Smooth muscle cell (in vitro differentiated cells): ENCODE measurements at regions not wholly inside any gene's neighbourhood (a gene's known extent, or its start where the extent isn't known, plus 50 kb on each side); places are given as distances from the start of the nearest gene placed in this dataset.
"Not testable (repeated sequence)": the region's sequence is repeated elsewhere in the genome, so short reads cannot be mapped to it uniquely, and the experiment has no call there.

Experiments
- DNase-seq: peaks from one replicate; lab custom pipeline; 2025; ENCODE audit not compliant: unreplicated experiment; lab: John Stamatoyannopoulos, UW
- H2AFZ ChIP-seq: fragments of 200-600 bp; sonication (generic); 2 replicates; pipeline ENCODE4 v1.6.0; 2016; ENCODE audit warnings: antibody characterized with exemption, low read depth, mild to moderate bottlenecking
- H3F3A ChIP-seq: fragments of 200-600 bp; sonication (generic); 2 replicates; pipeline ENCODE4 v1.6.0; 2017; ENCODE audit warnings: antibody characterized with exemption, low read depth
- H3K27ac ChIP-seq: fragments of 200-600 bp; sonication (generic); 2 replicates; pipeline ENCODE4 v1.5.1; 2016; ENCODE audit warnings: low read depth, mild to moderate bottlenecking
- H3K27me3 ChIP-seq: fragments of 200-600 bp; sonication (generic); 2 replicates; pipeline ENCODE4 v1.6.1; 2016; ENCODE audit warnings: low read depth, mild to moderate bottlenecking
- H3K36me3 ChIP-seq: fragments of 200-600 bp; sonication (generic); 2 replicates; pipeline ENCODE4 v1.5.1; 2016; ENCODE audit warnings: low read depth
- H3K4me1 ChIP-seq: fragments of 200-600 bp; sonication (generic); 2 replicates; pipeline ENCODE4 v1.5.1; 2016; ENCODE audit warnings: low read depth
- H3K4me2 ChIP-seq: fragments of 200-600 bp; sonication (generic); 2 replicates; pipeline ENCODE4 v1.6.0; 2016; ENCODE audit warnings: mild to moderate bottlenecking
- H3K4me3 ChIP-seq: fragments of 200-600 bp; sonication (generic); 2 replicates; pipeline ENCODE4 v1.5.1; 2016; ENCODE audit warnings: mild to moderate bottlenecking
- H3K79me2 ChIP-seq: fragments of 200-600 bp; sonication (generic); 2 replicates; pipeline ENCODE4 v1.6.0; 2016; ENCODE audit warnings: low read depth, mild to moderate bottlenecking
- H3K9ac ChIP-seq: fragments of 200-600 bp; sonication (generic); 2 replicates; pipeline ENCODE4 v1.6.0; 2016; ENCODE audit warnings: low read depth
- H3K9me3 ChIP-seq: fragments of 200-600 bp; sonication (generic); replicated peaks from 2 replicates; pipeline ENCODE4 v1.5.1; 2016; ENCODE audit warnings: low read depth
- H4K20me1 ChIP-seq: fragments of 200-600 bp; sonication (generic); 2 replicates; pipeline ENCODE4 v1.6.0; 2016; ENCODE audit warnings: low read depth
- WGBS: methylation state at CpG from one replicate; pipeline ENCODE4 v1.1.7; 2016; ENCODE audit warnings: low lambda C conversion rate; 5-methylcytosine and 5-hydroxymethylcytosine counted together
- TF ChIP-seq, protein P1 (sequence below): fragments of 200-600 bp; sonication (generic); IDR thresholded peaks from 2 replicates; pipeline ENCODE4 v1.5.1; 2017; ENCODE audit warnings: borderline replicate concordance, mild to moderate bottlenecking, antibody characterized with exemption; ENCODE audit not compliant: insufficient read depth, poor library complexity, severe bottlenecking

DNA sequence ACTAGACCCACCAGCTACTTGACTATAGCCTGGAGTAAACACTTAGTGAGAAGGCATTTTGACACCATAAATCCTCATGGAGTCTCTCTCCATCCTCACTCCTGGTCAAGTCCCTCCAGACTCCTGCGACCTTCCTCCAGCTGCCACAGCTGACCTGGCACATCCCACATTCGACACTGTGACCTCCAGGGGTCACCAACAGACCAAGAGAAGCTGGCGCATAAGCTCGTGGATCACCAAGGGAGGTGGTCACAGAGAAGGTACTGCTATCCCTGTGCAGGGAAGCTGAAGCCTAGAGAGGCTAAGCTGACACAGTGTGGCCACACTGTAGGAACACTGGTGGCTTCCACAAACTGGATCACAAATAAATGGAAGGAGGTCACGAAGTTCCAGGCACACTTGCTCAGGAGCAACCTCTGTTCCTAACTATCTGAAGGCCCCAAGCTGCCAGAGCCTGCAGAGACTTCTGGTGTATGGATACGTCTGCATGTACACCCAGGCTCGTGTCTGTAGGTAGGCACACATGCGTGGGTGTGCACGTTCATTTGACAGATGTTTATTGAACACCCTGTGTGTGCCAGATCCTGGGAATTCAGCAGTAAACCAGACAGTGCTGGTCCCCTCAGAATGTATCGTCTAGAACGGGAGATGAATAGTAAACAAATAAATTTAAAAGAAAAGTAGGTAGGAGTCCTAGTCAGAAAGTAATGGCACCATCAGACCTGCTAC lies 104.4 kb downstream of the C5orf15 start:
- TF ChIP-seq, protein P1, sequence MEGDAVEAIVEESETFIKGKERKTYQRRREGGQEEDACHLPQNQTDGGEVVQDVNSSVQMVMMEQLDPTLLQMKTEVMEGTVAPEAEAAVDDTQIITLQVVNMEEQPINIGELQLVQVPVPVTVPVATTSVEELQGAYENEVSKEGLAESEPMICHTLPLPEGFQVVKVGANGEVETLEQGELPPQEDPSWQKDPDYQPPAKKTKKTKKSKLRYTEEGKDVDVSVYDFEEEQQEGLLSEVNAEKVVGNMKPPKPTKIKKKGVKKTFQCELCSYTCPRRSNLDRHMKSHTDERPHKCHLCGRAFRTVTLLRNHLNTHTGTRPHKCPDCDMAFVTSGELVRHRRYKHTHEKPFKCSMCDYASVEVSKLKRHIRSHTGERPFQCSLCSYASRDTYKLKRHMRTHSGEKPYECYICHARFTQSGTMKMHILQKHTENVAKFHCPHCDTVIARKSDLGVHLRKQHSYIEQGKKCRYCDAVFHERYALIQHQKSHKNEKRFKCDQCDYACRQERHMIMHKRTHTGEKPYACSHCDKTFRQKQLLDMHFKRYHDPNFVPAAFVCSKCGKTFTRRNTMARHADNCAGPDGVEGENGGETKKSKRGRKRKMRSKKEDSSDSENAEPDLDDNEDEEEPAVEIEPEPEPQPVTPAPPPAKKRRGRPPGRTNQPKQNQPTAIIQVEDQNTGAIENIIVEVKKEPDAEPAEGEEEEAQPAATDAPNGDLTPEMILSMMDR = no peak
- H2AFZ ChIP-seq = no peak overlapping the region
- no peaks in the 10 kb centered on the region for H3K79me2 ChIP-seq
- H3K4me1 ChIP-seq = no peaks in the 10 kb centered on the region
- H3F3A ChIP-seq = no peaks in the 10 kb centered on the region
- H3K4me3 ChIP-seq = no peak overlapping the region
- no peaks in the 10 kb centered on the region for H3K9me3 ChIP-seq
- no peak for DNase-seq
- no peaks in the 10 kb centered on the region for H3K36me3 ChIP-seq
- no peak overlapping the region for H3K27ac ChIP-seq
- no peaks in the 10 kb centered on the region for H4K20me1 ChIP-seq
- no peak overlapping the region for H3K4me2 ChIP-seq
- no peak overlapping the region for H3K9ac ChIP-seq
- WGBS = 75% methylated on average over 11 of the region's 11 CpGs
- peaks cover 8% of the 10 kb centered on the region for H3K27me3 ChIP-seq

DNA sequence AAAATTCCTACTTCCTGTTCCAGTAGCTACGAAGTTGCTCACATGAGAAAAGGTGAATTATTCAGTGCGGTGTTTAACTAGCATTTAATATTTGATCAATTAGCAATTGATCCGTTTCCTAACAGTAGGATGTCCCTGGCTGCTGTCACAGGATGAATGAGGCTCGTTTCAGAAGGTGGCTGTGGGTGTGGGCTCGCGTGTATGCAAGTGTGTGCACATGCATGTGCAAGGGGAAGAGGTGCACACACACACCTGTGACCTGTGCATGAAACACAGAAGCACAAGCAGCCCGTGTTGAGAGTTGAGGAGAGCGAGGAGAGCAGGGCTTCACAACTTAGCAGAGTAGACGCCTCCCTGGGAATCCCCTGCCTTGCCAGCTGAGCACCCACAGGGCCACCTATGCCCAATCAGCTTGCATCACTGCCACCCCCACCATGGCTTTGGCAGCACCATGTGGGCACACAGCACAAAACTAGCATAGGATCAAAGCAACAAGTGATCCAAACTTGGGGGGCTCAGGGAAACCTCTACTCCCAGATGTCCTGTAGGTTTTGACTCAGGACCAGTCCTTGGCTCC lies 107.2 kb downstream of the C5orf15 start:
- Histone ChIP-seq H3K9me3 (no peaks in the 10 kb centered on the region), H3K79me2 (no peaks in the 10 kb centered on the region), H4K20me1 (no peaks in the 10 kb centered on the region), H3K4me2 (no peak overlapping the region), H3K9ac (no peak overlapping the region), H3K4me1 (no peaks in the 10 kb centered on the region), H2AFZ (no peak overlapping the region), H3F3A (no peaks in the 10 kb centered on the region), H3K27ac (no peak overlapping the region), H3K4me3 (no peak overlapping the region), H3K27me3 (peaks cover 8% of the 10 kb centered on the region), H3K36me3 (no peaks in the 10 kb centered on the region)
- 92% methylated on average over 9 of the region's 9 CpGs for WGBS
- DNase-seq = no peak
- TF ChIP-seq, protein P1 = no peak

DNA sequence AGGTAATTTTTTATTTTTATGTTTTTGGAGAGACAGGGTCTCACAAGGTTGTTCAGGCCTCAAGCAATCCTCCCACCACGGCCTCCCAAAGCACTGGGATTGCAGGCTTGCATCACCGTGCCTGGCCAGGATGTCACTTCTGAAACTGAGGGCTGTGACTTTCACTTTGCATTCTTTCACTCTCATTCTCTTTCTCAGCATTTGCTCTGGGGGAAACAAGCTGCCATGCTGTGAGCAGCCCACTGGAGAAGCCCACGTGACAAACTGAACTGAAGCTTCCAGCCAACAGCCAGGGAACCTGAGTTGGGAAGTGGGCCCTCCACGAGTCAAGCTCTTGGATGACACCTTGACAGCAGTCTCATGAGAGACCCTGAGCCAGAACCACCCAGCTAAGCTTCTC lies 109.4 kb downstream of the C5orf15 start:
- no peaks in the 10 kb centered on the region for H3K4me1 ChIP-seq
- no peak overlapping the region for H3K27ac ChIP-seq
- no peaks in the 10 kb centered on the region for H3K36me3 ChIP-seq
- DNase-seq = no peak
- WGBS = 91% methylated on average over 4 of the region's 4 CpGs
- no peaks in the 10 kb centered on the region for H3F3A ChIP-seq
- H3K9me3 ChIP-seq = no peaks in the 10 kb centered on the region
- no peak overlapping the region for H3K4me2 ChIP-seq
- H3K4me3 ChIP-seq = no peak overlapping the region
- H3K9ac ChIP-seq = no peak overlapping the region
- H4K20me1 ChIP-seq = no peaks in the 10 kb centered on the region
- H2AFZ ChIP-seq = no peak overlapping the region
- TF ChIP-seq, protein P1 = no peak
- H3K79me2 ChIP-seq = no peaks in the 10 kb centered on the region
- peaks cover 8% of the 10 kb centered on the region for H3K27me3 ChIP-seq

DNA sequence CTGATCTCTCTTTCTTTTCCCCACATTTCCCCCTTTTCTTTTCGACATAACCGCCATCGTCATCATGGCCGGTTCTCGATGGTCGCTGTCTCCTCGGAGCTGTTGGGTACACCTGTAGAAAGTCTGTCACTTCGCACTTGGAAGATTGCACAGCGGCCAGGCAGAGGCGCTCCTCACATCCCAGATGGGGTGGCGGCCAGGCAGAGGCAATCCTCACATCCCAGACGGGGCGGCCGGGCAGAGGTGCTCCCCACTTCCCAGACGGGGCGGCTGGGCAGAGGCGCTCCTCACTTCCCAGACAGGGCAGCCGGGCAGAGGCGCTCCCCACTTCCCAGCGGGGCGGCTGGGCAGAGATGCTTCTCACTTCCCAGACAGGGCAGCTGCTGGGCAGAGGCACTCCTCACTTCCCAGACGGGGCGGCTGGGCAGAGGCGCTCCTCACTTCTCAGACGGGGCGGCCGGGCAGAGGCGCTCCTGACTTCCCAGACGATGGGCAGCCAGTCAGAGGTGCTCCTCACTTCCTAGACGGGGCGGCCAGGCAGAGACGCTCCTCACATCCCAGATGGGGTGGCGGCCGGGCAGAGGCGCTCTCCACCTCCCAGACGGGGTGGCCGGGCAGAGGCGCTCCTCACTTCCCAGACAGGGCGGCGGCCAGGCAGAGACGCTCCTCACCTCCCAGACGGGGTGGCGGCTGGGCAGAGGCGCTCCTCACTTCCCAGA lies 110.7 kb downstream of the C5orf15 start:
- H3F3A ChIP-seq, H3K4me3 ChIP-seq, H3K36me3 ChIP-seq, H3K27me3 ChIP-seq, H3K79me2 ChIP-seq, H3K9ac ChIP-seq, H2AFZ ChIP-seq, H3K27ac ChIP-seq, H3K9me3 ChIP-seq, H3K4me1 ChIP-seq, H3K4me2 ChIP-seq, DNase-seq, H4K20me1 ChIP-seq: not testable (repeated sequence)
- 97% methylated on average over 38 of the region's 44 CpGs for WGBS
